Loucy (cell line): ENCODE measurements at regions not wholly inside any gene's neighbourhood (a gene's known extent, or its start where the extent isn't known, plus 50 kb on each side); places are given as distances from the start of the nearest gene placed in this dataset.

Source experiments
- H2AFZ ChIP-seq: fragments of 200-600 bp; sonication (generic); 2 replicates; pipeline ENCODE4 v1.6.0; 2016; ENCODE audit warnings: antibody characterized with exemption, mild to moderate bottlenecking, low read length, moderate library complexity
- H3F3A ChIP-seq: fragments of 200-600 bp; 2 replicates; pipeline ENCODE4 v1.6.0; 2016; ENCODE audit warnings: antibody characterized with exemption, low read depth, mild to moderate bottlenecking
- H3K27me3 ChIP-seq: fragments of 200-600 bp; sonication (generic); 2 replicates; pipeline ENCODE4 v1.6.1; 2014; ENCODE audit warnings: low read length, mild to moderate bottlenecking; ENCODE audit not compliant: insufficient read depth, poor library complexity, severe bottlenecking
- H3K36me3 ChIP-seq: fragments of 200-600 bp; sonication (generic); 2 replicates; pipeline ENCODE4 v1.6.1; 2016; ENCODE audit warnings: low read length; ENCODE audit not compliant: insufficient read depth
- H3K4me1 ChIP-seq: fragments of 200-600 bp; sonication (generic); 2 replicates; pipeline ENCODE4 v1.5.1; 2014; ENCODE audit warnings: low read length, mild to moderate bottlenecking; ENCODE audit not compliant: insufficient read depth, poor library complexity, severe bottlenecking
- H3K4me2 ChIP-seq: fragments of 200-600 bp; sonication (generic); 2 replicates; pipeline ENCODE4 v1.6.0; 2014; ENCODE audit warnings: antibody characterized with exemption, low read length, low read depth, mild to moderate bottlenecking; ENCODE audit not compliant: poor library complexity, severe bottlenecking
- H3K4me3 ChIP-seq: fragments of 200-600 bp; sonication (generic); 2 replicates; pipeline ENCODE4 v1.5.1; 2014; ENCODE audit warnings: low read length, mild to moderate bottlenecking, mixed read lengths; ENCODE audit not compliant: poor library complexity, severe bottlenecking
- H3K79me2 ChIP-seq: fragments of 200-600 bp; sonication (generic); 2 replicates; pipeline ENCODE4 v1.6.1; 2014; ENCODE audit warnings: low read length; ENCODE audit not compliant: insufficient read depth
- H3K9ac ChIP-seq: fragments of 200-600 bp; sonication (generic); 2 replicates; pipeline ENCODE4 v1.6.0; 2014; ENCODE audit warnings: mild to moderate bottlenecking, low read depth, low read length, moderate library complexity; ENCODE audit not compliant: poor library complexity, severe bottlenecking
- H3K9me2 ChIP-seq: fragments of 200-600 bp; sonication (generic); replicated peaks from 2 replicates; pipeline ENCODE4 v1.6.1; 2016; ENCODE audit warnings: low read depth, low read length, mixed read lengths
- H3K9me3 ChIP-seq: fragments of 200-600 bp; sonication (generic); 2 replicates; pipeline ENCODE4 v1.6.1; 2014; ENCODE audit warnings: mild to moderate bottlenecking, antibody characterized with exemption, low read length, low read depth; ENCODE audit not compliant: insufficient read depth
- H4K20me1 ChIP-seq: fragments of 200-600 bp; sonication (generic); 2 replicates; pipeline ENCODE4 v1.6.0; 2014; ENCODE audit warnings: antibody characterized with exemption, low read length, mild to moderate bottlenecking; ENCODE audit not compliant: insufficient read depth, poor library complexity, severe bottlenecking
- EZH2phosphoT487 ChIP-seq: fragments of 200-600 bp; IDR thresholded peaks from 2 replicates; pipeline ENCODE4 v1.6.1; 2018; ENCODE audit warnings: antibody characterized with exemption, mild to moderate bottlenecking, moderate library complexity, borderline replicate concordance
- TF ChIP-seq, protein P1 (sequence below): fragments of 200-600 bp; sonication (generic); conservative IDR thresholded peaks from 2 replicates; pipeline ENCODE4 v1.5.1; 2014; ENCODE audit warnings: mild to moderate bottlenecking, antibody characterized with exemption, low read length

DNA sequence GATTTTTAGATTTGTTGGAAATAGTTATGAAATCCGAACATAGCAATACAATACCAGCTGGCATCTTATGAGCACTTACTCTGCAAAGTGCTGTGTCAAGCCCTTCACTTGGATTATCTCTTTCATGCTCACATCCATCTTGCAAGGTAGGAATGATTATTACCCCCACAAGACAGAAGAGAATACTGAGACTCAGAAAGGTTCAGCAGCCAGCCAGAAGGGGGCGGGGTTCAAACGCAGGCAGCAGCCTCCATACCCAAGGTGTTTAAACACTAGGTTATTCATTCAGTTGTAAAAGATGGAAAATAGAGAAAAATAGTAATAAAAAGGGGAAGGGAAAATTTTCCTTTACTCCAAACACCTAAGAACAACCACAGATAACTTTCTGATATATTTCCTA is 158.5 kb downstream of the CCDC34 start:
- TF ChIP-seq EZH2phosphoT487 = no peak
- TF ChIP-seq, protein P1, sequence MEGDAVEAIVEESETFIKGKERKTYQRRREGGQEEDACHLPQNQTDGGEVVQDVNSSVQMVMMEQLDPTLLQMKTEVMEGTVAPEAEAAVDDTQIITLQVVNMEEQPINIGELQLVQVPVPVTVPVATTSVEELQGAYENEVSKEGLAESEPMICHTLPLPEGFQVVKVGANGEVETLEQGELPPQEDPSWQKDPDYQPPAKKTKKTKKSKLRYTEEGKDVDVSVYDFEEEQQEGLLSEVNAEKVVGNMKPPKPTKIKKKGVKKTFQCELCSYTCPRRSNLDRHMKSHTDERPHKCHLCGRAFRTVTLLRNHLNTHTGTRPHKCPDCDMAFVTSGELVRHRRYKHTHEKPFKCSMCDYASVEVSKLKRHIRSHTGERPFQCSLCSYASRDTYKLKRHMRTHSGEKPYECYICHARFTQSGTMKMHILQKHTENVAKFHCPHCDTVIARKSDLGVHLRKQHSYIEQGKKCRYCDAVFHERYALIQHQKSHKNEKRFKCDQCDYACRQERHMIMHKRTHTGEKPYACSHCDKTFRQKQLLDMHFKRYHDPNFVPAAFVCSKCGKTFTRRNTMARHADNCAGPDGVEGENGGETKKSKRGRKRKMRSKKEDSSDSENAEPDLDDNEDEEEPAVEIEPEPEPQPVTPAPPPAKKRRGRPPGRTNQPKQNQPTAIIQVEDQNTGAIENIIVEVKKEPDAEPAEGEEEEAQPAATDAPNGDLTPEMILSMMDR = peak; percentile 28; the same call in 1 of the 2 replicates
- H3K9me3 ChIP-seq = no peaks in the 10 kb centered on the region
- no peak overlapping the region for H2AFZ ChIP-seq
- H3K9ac ChIP-seq = no peak overlapping the region
- H3K4me1 ChIP-seq = peaks cover 26% of the 10 kb centered on the region
- H3F3A ChIP-seq = no peaks in the 10 kb centered on the region; the same call in 1 of the 2 replicates
- no peaks in the 10 kb centered on the region for H4K20me1 ChIP-seq
- no peaks in the 10 kb centered on the region for H3K27me3 ChIP-seq
- H3K4me2 ChIP-seq = no peak overlapping the region
- H3K4me3 ChIP-seq = no peak overlapping the region
- no peaks in the 10 kb centered on the region for H3K36me3 ChIP-seq
- no peaks in the 10 kb centered on the region for H3K79me2 ChIP-seq
- no peaks in the 10 kb centered on the region for H3K9me2 ChIP-seq

DNA sequence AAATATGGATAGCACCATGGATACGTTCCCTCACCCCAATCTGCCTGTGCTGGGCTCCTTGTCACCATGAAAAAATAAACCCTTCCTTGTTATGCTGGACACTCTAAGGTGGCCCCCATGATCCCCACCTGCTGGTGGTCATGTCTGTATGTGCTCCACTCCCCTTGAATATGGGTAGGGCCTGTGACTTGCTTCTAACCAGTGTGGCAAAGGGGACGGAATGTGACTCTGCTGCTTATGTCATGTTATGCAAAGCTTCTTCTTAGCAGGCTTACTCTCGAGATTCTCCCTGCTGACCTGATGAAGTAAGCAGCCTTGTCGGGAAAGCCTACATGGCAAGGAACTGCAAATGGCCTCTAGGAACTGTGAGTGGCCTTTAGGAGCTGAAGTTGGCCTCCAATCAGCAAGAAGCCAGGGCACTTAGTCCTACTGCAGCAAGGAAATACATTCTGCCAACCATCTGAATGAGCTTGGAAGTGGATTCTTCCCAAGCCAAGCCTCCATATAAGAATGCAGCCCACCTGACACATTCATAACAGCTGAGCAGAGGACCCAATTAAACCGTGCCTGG is 159.9 kb downstream of the CCDC34 start:
- H3F3A ChIP-seq = no peaks in the 10 kb centered on the region; the same call in 1 of the 2 replicates
- H3K4me2 ChIP-seq = no peak overlapping the region
- H3K79me2 ChIP-seq = no peaks in the 10 kb centered on the region
- TF ChIP-seq EZH2phosphoT487 = no peak
- TF ChIP-seq, protein P1 = no peak
- H3K4me3 ChIP-seq = no peak overlapping the region
- no peaks in the 10 kb centered on the region for H3K36me3 ChIP-seq
- peaks cover 20% of the 10 kb centered on the region for H3K4me1 ChIP-seq
- no peaks in the 10 kb centered on the region for H3K9me3 ChIP-seq
- no peaks in the 10 kb centered on the region for H3K9me2 ChIP-seq
- H3K27me3 ChIP-seq = no peaks in the 10 kb centered on the region
- H2AFZ ChIP-seq = no peak overlapping the region
- H4K20me1 ChIP-seq = no peaks in the 10 kb centered on the region
- no peak overlapping the region for H3K9ac ChIP-seq

DNA sequence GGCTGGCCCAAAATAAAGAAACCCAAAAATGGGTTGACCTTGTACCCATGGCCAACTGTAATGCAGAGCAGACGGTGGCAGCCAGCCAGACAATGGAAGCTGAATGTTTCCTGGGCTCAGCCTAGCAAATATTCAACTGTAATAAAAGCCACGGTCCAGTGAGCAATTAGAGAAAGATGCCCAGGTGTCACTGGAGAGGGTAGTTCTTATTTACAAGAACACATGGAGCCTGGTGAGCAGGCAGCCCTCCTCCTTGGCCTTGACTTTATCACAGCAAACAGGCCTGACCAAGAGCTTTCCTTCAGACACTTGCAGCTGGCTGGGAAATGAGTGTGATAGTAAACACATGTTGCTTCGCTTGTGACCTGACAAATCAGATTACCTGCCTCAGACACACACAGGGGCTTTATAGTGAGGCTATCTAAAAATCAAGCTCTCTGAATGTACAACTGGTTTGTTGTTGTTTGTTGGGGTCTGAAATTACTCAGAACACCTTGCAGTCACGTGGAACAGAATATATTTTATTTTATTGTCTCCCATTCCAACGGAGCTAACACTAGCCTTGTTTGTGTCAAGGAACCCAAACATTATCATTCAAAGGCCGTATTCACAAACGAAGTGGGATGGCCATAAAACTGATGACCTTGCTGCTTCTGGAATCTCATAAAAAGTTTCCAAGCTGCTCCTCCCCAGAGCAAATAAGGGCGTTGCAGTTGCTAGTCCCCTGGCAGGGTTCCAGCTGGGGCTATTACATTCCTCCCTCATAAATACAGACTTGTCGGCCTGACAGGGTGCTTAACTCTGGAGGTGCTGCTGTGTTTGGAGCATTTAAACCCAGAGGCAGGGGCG is 161.1 kb downstream of the BBOX1 start:
- Histone ChIP-seq H3K4me1 (peaks cover 20% of the 10 kb centered on the region), H3K4me3 (no peak overlapping the region), H3K36me3 (no peaks in the 10 kb centered on the region), H3K9ac (peak overlapping the region; percentile 5), H3K9me3 (no peaks in the 10 kb centered on the region), H3K4me2 (peak overlapping the region; percentile 22), H3K79me2 (no peaks in the 10 kb centered on the region), H3K9me2 (no peaks in the 10 kb centered on the region), H4K20me1 (no peaks in the 10 kb centered on the region), H3K27me3 (no peaks in the 10 kb centered on the region), H2AFZ (peak overlapping the region; percentile 66), H3F3A (no peaks in the 10 kb centered on the region; the same call in 1 of the 2 replicates)
- TF ChIP-seq EZH2phosphoT487 = no peak
- TF ChIP-seq, protein P1 = no peak
